ENCODE measurements at regions not wholly inside any gene's neighbourhood (a gene's known extent, or its start where the extent isn't known, plus 50 kb on each side); places are given as distances from the start of the nearest gene placed in this dataset.
A peak's percentile ranks its signal among the peaks of the same experiment; 100 is the strongest.

GRCh38 chr14:95796788-95797187, 79.8 kb upstream of the TUNAR start:
- DNase-seq (ENCODE audit: insufficient read length, low spot score) (no peak), FAIRE-seq (no peak)
- TF ChIP-seq, protein P1, sequence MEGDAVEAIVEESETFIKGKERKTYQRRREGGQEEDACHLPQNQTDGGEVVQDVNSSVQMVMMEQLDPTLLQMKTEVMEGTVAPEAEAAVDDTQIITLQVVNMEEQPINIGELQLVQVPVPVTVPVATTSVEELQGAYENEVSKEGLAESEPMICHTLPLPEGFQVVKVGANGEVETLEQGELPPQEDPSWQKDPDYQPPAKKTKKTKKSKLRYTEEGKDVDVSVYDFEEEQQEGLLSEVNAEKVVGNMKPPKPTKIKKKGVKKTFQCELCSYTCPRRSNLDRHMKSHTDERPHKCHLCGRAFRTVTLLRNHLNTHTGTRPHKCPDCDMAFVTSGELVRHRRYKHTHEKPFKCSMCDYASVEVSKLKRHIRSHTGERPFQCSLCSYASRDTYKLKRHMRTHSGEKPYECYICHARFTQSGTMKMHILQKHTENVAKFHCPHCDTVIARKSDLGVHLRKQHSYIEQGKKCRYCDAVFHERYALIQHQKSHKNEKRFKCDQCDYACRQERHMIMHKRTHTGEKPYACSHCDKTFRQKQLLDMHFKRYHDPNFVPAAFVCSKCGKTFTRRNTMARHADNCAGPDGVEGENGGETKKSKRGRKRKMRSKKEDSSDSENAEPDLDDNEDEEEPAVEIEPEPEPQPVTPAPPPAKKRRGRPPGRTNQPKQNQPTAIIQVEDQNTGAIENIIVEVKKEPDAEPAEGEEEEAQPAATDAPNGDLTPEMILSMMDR (IDR thresholded peaks at IDR 0.05; ENCODE audit: insufficient read depth, missing control alignments), result no peak

- TF ChIP-seq, protein P1 (IDR thresholded peaks at IDR 0.05; ENCODE audit: insufficient read depth, missing control alignments), result no peak
- no peak for DNase-seq (ENCODE audit: insufficient read length, low spot score)
- FAIRE-seq, result no peak
These were observed 74.0 kb upstream of the TCL1A start for GRCh38 chr14:95787941-95788340.

DNA sequence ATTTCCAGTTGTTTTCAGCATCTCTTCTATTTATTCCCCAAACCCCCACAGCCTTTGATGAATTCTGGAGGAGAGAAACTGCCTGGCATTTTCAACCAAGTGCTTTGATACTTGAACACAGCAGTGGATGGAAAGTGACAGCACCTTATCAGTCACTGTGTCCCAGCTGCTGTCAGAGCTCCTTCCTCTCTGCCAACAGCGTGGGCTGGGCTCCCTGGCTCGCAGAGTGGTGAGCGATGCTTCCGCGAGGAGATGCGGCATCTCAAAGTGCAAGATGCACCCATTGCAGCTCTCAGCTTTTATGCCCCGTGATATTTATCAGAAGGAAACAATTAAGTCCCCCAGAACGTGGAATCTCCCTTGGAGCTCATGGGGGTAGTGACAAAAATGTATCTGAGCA, 72.6 kb upstream of the TCL1A start:
- no peak for FAIRE-seq
- TF ChIP-seq, protein P1 (IDR thresholded peaks at IDR 0.05; ENCODE audit: insufficient read depth, missing control alignments), result no peak
- no peak for DNase-seq (ENCODE audit: insufficient read length, low spot score)

DNA sequence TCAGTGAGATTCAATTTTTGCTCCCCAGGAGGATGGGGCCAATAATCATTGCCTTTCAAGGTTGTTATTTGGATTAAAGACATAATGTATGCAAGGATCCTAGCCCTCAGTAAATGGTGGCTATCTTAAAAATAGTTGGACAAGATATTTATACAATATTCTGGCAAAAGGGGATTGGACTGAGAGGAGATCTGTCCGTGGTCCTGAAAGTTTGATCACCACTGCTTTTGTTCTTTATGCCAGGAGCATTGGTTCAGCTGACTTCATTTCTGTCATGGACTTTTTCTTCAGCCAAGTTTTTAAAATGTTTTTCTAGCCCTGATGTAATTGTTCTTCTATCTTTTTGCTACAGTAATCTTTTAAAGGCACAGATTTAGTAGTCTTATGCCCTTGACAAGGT, 70.2 kb upstream of the TCL1A start:
- FAIRE-seq (no peak), DNase-seq (ENCODE audit: insufficient read length, low spot score) (no peak)
- TF ChIP-seq, protein P1 (IDR thresholded peaks at IDR 0.05; ENCODE audit: insufficient read depth, missing control alignments), result no peak

DNA sequence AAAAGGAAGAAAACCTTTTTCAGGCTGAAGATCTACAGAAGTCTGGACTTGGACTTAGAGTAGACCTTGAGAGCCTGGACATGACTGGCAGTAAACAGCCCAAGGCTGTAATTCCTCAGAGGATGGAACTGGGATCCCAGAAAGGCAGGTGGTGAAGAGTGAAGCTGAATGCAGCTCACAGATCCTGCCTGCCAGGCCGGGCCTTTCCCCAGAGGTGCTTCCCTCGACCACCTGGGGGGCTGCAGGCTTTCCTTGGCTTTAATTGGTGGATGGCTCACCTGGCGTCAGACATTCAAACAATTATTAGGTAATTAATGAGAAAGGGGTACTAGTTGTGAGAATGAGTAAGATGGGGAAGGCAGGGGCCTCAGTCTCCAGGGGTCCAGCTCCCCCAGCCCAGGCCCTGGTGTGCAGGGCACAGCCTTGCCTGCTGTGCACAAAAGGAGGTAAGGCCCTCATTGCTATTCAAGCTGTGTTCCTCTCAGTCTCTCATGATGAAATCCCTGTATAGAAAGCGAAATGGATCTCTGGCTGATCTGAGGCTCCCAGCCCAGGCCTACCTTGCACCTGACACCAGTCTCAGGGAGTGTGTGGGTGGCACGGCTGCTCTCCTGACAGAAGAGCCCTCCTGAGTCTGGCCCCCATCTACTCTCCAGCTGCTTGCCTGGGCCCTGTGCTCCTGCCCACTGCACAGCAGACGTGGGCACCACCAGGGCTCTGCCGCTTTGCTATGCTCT, 63.0 kb upstream of the TCL1A start:
- no peak for DNase-seq (ENCODE audit: insufficient read length, low spot score)
- TF ChIP-seq, protein P1 (IDR thresholded peaks at IDR 0.05; ENCODE audit: insufficient read depth, missing control alignments), result no peak
- no peak for FAIRE-seq

DNA sequence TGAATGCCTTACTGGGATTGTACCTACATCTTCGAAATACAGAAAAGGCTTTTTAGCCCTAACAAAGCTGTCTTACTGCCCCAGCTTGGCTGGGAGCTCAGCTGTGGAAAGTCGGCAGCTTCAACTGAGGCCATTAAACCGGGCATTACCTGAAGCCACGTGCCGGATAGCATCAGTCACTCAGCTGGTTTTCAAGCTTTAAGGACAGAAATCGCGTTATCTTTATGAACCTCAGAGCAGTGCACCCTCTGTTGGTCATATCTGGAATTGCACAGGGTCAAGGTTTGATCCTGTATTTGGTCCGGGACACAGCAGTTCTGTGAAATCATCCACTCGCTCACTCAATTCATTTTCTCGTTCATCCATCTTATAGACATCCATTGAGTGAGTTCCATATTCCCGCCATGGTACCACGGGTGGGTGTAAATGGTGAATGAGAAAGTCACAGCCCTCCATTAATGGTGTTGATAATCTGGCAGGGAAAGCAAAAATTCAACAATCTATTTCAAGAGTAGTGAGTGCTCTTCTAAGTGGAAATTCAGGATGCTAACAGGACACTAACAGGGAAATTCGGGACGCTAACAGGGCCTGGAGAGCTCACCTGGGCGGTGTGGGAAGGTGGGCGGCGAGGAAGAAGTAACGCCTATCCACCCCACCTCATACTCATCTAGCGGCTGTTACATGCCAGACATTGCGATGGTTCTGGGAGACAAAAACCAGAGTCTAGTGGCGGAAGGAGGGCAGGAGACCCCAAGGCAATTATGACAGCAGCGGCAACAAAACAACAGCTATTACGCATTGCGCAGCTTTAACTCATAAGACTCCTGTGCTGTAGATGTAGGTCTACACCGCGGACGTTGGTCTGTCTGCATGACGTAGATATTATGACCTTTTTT, 60.6 kb upstream of the TCL1A start:
- FAIRE-seq, result peak; percentile 68
- DNase-seq (ENCODE audit: insufficient read length, low spot score), result peak; percentile 41
- TF ChIP-seq, protein P1 (IDR thresholded peaks at IDR 0.05; ENCODE audit: insufficient read depth, missing control alignments), result peak; percentile 60
